ENCODE measurements at regions not wholly inside any gene's neighbourhood (a gene's known extent, or its start where the extent isn't known, plus 50 kb on each side); places are given as distances from the start of the nearest gene placed in this dataset.

DNA sequence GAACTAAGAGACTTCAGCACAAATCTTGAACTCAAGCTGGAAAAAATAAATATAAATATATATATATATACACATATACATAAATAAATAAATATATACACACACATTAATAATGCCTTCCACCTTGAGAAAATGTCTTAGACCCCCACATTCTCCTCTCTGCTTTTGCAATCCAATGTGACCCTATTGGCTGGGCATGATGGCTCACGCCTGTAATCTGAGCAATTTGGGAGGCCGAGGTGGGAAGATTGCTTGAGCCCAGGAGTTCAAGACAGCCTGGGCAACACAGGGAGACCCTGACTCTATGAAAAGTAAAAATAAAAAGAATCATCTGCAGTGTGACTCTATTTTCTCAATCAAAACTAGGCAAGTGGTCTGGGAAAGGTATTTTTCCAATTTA is 424.1 kb upstream of the NFE2L3 start:
- H3K9me3 ChIP-seq (replicated peaks; ENCODE audit: control insufficient read depth, insufficient read depth, low read length), result no peaks in the 10 kb centered on the region
- no peak overlapping the region for H2AFZ ChIP-seq (ENCODE audit: low read depth, low read length)
- FAIRE-seq (no peak), DNase-seq (ENCODE audit: low read depth, low spot score) (no peak)
- H3K9me1 ChIP-seq (replicated peaks; ENCODE audit: control insufficient read depth, extremely low read depth, insufficient read depth, low read length), result no peaks in the 10 kb centered on the region
- TF ChIP-seq MYC (IDR thresholded peaks at IDR 0.05; ENCODE audit: low read depth, low read length) (no peak), FOS (IDR thresholded peaks at IDR 0.05; ENCODE audit: borderline replicate concordance, insufficient read depth, low read length) (no peak)
- H3K9ac ChIP-seq (replicated peaks; ENCODE audit: extremely low read depth, insufficient read depth, low read length), result no peak overlapping the region
- no TSS peak for BruUV-seq (replicated peaks)
- CTCF ChIA-PET, result no interaction called here
- dilution Hi-C loops (cut with MboI; ENCODE audit: extremely low pct_ligation_motif_present, low sequenced_read_pairs), result no loop called here
- POLR2A ChIA-PET, result no interaction called here
- no peak overlapping the region for H3K27ac ChIP-seq (ENCODE audit: insufficient read depth, low read depth, low read length)
- no peaks in the 10 kb centered on the region for H3K27me3 ChIP-seq (ENCODE audit: control insufficient read depth in 2 of 2, insufficient read depth in 2 of 2, low read length in 2 of 2)
- H3K4me1 ChIP-seq (ENCODE audit: control insufficient read depth, extremely low read depth, insufficient read depth, low read length), result no peaks in the 10 kb centered on the region
- no peaks in the 10 kb centered on the region for H4K20me1 ChIP-seq (replicated peaks; ENCODE audit: control insufficient read depth, extremely low read depth, insufficient read depth, low read length)
- no peaks in the 10 kb centered on the region for H3K79me2 ChIP-seq (ENCODE audit: control insufficient read depth, insufficient read depth, low read length)
- H3K36me3 ChIP-seq (ENCODE audit: control insufficient read depth in 2 of 2, extremely low read depth in 1 of 2, insufficient read depth in 2 of 2, low read length in 2 of 2), result no peaks in the 10 kb centered on the region
- H3K4me3 ChIP-seq (replicated peaks in 1 of 3; ENCODE audit: insufficient read depth in 1 of 3, low read depth in 1 of 3, low read length in 3 of 3), result no peak overlapping the region
- no peak overlapping the region for H3K4me2 ChIP-seq (ENCODE audit: insufficient read depth, low read length)
- intact Hi-C loops (cut with micrococcal nuclease), result no loop called here

DNA sequence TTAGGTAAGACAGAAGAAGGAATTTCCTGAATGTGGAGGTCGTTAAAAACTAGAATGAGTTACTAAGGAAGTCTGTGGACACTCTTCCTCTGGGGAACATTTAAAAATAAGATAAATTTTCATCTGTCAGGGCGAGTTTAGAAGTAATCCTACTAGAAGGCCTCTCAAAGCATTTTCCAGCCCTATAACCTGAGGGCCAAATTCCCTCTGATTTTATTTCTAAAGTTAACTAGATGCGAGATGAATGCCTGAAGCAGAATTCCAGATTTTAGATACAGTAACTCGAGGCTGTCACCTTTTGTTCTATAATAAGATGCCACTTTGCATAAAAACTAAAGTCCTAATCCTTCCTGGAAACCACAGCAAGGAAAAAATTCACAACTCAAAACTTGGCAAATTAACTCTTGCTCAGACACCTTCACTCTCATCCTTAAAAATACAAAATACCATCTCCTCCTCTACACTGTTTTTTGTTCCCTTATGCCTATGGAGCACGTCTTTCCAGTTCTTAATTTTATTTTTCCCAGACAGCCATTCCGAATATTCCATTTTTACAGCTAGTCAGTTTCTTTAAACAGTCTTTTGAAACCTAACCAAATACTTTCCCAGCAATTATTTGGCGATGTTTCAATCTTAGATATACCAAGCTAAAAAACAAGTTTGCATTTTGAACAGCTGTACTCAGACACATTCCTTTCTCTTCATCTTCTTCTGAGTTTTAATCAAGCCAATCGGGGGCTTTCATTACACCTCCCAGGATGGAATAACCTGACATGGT is 420.7 kb upstream of the NFE2L3 start:
- Histone ChIP-seq H3K27me3 (ENCODE audit: control insufficient read depth in 2 of 2, insufficient read depth in 2 of 2, low read length in 2 of 2) (no peaks in the 10 kb centered on the region), H4K20me1 (replicated peaks; ENCODE audit: control insufficient read depth, extremely low read depth, insufficient read depth, low read length) (no peaks in the 10 kb centered on the region), H3K4me2 (ENCODE audit: insufficient read depth, low read length) (no peak overlapping the region), H3K9me1 (replicated peaks; ENCODE audit: control insufficient read depth, extremely low read depth, insufficient read depth, low read length) (no peaks in the 10 kb centered on the region), H3K27ac (ENCODE audit: insufficient read depth, low read depth, low read length) (no peak overlapping the region), H3K79me2 (ENCODE audit: control insufficient read depth, insufficient read depth, low read length) (no peaks in the 10 kb centered on the region), H3K36me3 (ENCODE audit: control insufficient read depth in 2 of 2, extremely low read depth in 1 of 2, insufficient read depth in 2 of 2, low read length in 2 of 2) (no peaks in the 10 kb centered on the region), H3K9me3 (replicated peaks; ENCODE audit: control insufficient read depth, insufficient read depth, low read length) (no peaks in the 10 kb centered on the region), H2AFZ (ENCODE audit: low read depth, low read length) (no peak overlapping the region), H3K9ac (replicated peaks; ENCODE audit: extremely low read depth, insufficient read depth, low read length) (no peak overlapping the region), H3K4me1 (ENCODE audit: control insufficient read depth, extremely low read depth, insufficient read depth, low read length) (no peaks in the 10 kb centered on the region), H3K4me3 (replicated peaks in 1 of 3; ENCODE audit: insufficient read depth in 1 of 3, low read depth in 1 of 3, low read length in 3 of 3) (no peak overlapping the region)
- ChIA-PET POLR2A (no interaction called here), CTCF (no interaction called here)
- intact Hi-C loops (cut with micrococcal nuclease) (no loop called here), dilution Hi-C loops (cut with MboI; ENCODE audit: extremely low pct_ligation_motif_present, low sequenced_read_pairs) (no loop called here)
- FAIRE-seq (no peak), DNase-seq (ENCODE audit: low read depth, low spot score) (no peak)
- TF ChIP-seq, protein P1, sequence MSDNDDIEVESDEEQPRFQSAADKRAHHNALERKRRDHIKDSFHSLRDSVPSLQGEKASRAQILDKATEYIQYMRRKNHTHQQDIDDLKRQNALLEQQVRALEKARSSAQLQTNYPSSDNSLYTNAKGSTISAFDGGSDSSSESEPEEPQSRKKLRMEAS (IDR thresholded peaks at IDR 0.05; ENCODE audit: insufficient read depth, insufficient read length), result no peak
- TF ChIP-seq MYC (IDR thresholded peaks at IDR 0.05; ENCODE audit: low read depth, low read length), result no peak
- no peak for TF ChIP-seq EZH2 (IDR thresholded peaks at IDR 0.05; ENCODE audit: borderline replicate concordance, low read depth, low read length, severe bottlenecking)
- TF ChIP-seq GATA2 (IDR thresholded peaks at IDR 0.05; ENCODE audit: insufficient read depth, insufficient read length, low read depth, low read length), result no peak
- TF ChIP-seq POLR2AphosphoS5 (IDR thresholded peaks at IDR 0.05; ENCODE audit: insufficient read depth, low read depth, low read length), result no peak
- no peak for TF ChIP-seq POLR2A (IDR thresholded peaks at IDR 0.05; ENCODE audit: low read depth, low read length)
- TF ChIP-seq, protein P2, sequence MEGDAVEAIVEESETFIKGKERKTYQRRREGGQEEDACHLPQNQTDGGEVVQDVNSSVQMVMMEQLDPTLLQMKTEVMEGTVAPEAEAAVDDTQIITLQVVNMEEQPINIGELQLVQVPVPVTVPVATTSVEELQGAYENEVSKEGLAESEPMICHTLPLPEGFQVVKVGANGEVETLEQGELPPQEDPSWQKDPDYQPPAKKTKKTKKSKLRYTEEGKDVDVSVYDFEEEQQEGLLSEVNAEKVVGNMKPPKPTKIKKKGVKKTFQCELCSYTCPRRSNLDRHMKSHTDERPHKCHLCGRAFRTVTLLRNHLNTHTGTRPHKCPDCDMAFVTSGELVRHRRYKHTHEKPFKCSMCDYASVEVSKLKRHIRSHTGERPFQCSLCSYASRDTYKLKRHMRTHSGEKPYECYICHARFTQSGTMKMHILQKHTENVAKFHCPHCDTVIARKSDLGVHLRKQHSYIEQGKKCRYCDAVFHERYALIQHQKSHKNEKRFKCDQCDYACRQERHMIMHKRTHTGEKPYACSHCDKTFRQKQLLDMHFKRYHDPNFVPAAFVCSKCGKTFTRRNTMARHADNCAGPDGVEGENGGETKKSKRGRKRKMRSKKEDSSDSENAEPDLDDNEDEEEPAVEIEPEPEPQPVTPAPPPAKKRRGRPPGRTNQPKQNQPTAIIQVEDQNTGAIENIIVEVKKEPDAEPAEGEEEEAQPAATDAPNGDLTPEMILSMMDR (IDR thresholded peaks at IDR 0.05; ENCODE audit: extremely low read depth in 1 of 2, insufficient read depth in 1 of 2, low read depth in 1 of 2, low read length in 2 of 2), result no peak
- TF ChIP-seq JUN (IDR thresholded peaks at IDR 0.05; ENCODE audit: borderline replicate concordance, insufficient read depth, insufficient read length, low read depth), result no peak
- TF ChIP-seq FOS (IDR thresholded peaks at IDR 0.05; ENCODE audit: borderline replicate concordance, insufficient read depth, low read length), result no peak
- BruUV-seq (replicated peaks), result no TSS peak
